ENCODE measurements at regions not wholly inside any gene's neighbourhood (a gene's known extent, or its start where the extent isn't known, plus 50 kb on each side); places are given as distances from the start of the nearest gene placed in this dataset.

DNA sequence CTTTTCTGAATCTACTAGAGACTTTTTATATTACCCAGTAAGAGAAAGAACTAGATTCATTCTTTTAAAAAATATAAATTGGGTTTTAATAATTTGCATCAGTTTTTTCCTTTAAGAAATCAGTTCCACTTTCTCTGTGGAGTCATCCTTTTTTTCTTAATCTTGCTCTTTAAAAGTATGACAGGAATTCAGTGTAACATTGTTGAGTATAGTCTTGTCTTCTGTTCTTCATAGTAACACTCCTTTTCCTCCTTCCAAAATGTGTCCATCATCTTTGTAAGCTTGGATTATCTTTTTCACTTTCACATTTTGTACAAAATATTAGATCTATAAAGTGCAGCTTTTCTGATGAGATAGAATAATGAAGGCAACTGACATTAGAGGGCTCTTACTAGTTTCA lies 135.4 kb downstream of the HAUS1 start:
- intact Hi-C loops (cut with micrococcal nuclease), result no loop called here
- BruUV-seq (replicated peaks), result no TSS peak
- H3K9me1 ChIP-seq (replicated peaks; ENCODE audit: control insufficient read depth, extremely low read depth, insufficient read depth, low read length), result no peaks in the 10 kb centered on the region
- H3K27ac ChIP-seq (ENCODE audit: insufficient read depth, low read depth, low read length), result no peak overlapping the region
- no peaks in the 10 kb centered on the region for H4K20me1 ChIP-seq (replicated peaks; ENCODE audit: control insufficient read depth, extremely low read depth, insufficient read depth, low read length)
- dilution Hi-C loops (cut with MboI; ENCODE audit: extremely low pct_ligation_motif_present, low sequenced_read_pairs), result no loop called here
- no peak for DNase-seq (ENCODE audit: low read depth, low spot score)
- H3K9me3 ChIP-seq (replicated peaks; ENCODE audit: control insufficient read depth, insufficient read depth, low read length), result no peaks in the 10 kb centered on the region
- H3K36me3 ChIP-seq (ENCODE audit: control insufficient read depth in 2 of 2, extremely low read depth in 1 of 2, insufficient read depth in 2 of 2, low read length in 2 of 2), result no peaks in the 10 kb centered on the region
- H3K4me3 ChIP-seq (replicated peaks in 1 of 3; ENCODE audit: insufficient read depth in 1 of 3, low read depth in 1 of 3, low read length in 3 of 3), result no peak overlapping the region
- no peak overlapping the region for H3K9ac ChIP-seq (replicated peaks; ENCODE audit: extremely low read depth, insufficient read depth, low read length)
- no peaks in the 10 kb centered on the region for H3K27me3 ChIP-seq (ENCODE audit: control insufficient read depth in 2 of 2, insufficient read depth in 2 of 2, low read length in 2 of 2)
- no peak for TF ChIP-seq POLR2AphosphoS5 (IDR thresholded peaks at IDR 0.05; ENCODE audit: insufficient read depth, low read depth, low read length)
- no peak for TF ChIP-seq FOS (IDR thresholded peaks at IDR 0.05; ENCODE audit: borderline replicate concordance, insufficient read depth, low read length)
- no peak for TF ChIP-seq POLR2A (IDR thresholded peaks at IDR 0.05; ENCODE audit: low read depth, low read length)
- no peak for TF ChIP-seq JUN (IDR thresholded peaks at IDR 0.05; ENCODE audit: borderline replicate concordance, insufficient read depth, insufficient read length, low read depth)
- no peak for TF ChIP-seq EZH2 (IDR thresholded peaks at IDR 0.05; ENCODE audit: borderline replicate concordance, low read depth, low read length, severe bottlenecking)
- TF ChIP-seq GATA2 (IDR thresholded peaks at IDR 0.05; ENCODE audit: insufficient read depth, insufficient read length, low read depth, low read length), result no peak
- no peak for TF ChIP-seq MYC (IDR thresholded peaks at IDR 0.05; ENCODE audit: low read depth, low read length)
- TF ChIP-seq, protein P1, sequence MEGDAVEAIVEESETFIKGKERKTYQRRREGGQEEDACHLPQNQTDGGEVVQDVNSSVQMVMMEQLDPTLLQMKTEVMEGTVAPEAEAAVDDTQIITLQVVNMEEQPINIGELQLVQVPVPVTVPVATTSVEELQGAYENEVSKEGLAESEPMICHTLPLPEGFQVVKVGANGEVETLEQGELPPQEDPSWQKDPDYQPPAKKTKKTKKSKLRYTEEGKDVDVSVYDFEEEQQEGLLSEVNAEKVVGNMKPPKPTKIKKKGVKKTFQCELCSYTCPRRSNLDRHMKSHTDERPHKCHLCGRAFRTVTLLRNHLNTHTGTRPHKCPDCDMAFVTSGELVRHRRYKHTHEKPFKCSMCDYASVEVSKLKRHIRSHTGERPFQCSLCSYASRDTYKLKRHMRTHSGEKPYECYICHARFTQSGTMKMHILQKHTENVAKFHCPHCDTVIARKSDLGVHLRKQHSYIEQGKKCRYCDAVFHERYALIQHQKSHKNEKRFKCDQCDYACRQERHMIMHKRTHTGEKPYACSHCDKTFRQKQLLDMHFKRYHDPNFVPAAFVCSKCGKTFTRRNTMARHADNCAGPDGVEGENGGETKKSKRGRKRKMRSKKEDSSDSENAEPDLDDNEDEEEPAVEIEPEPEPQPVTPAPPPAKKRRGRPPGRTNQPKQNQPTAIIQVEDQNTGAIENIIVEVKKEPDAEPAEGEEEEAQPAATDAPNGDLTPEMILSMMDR (IDR thresholded peaks at IDR 0.05; ENCODE audit: extremely low read depth in 1 of 2, insufficient read depth in 1 of 2, low read depth in 1 of 2, low read length in 2 of 2), result no peak
- TF ChIP-seq, protein P2, sequence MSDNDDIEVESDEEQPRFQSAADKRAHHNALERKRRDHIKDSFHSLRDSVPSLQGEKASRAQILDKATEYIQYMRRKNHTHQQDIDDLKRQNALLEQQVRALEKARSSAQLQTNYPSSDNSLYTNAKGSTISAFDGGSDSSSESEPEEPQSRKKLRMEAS (IDR thresholded peaks at IDR 0.05; ENCODE audit: insufficient read depth, insufficient read length), result no peak
- CTCF ChIA-PET, result interaction anchor here (1.0 to 2.1 kb wide), 6 partner anchors 13 to 419 kb away, joined by 3 to 6 read pairs (median 4); a partner anchor contains a TSS
- H3K4me2 ChIP-seq (ENCODE audit: insufficient read depth, low read length), result no peak overlapping the region
- no peak overlapping the region for H2AFZ ChIP-seq (ENCODE audit: low read depth, low read length)
- no peaks in the 10 kb centered on the region for H3K4me1 ChIP-seq (ENCODE audit: control insufficient read depth, extremely low read depth, insufficient read depth, low read length)
- peaks cover 5% of the 10 kb centered on the region for H3K79me2 ChIP-seq (ENCODE audit: control insufficient read depth, insufficient read depth, low read length)
- FAIRE-seq, result no peak
- POLR2A ChIA-PET, result no interaction called here
